IMR-90 (cell line): ENCODE measurements at regions not wholly inside any gene's neighbourhood (a gene's known extent, or its start where the extent isn't known, plus 50 kb on each side); places are given as distances from the start of the nearest gene placed in this dataset.

ENCODE experiments used
- ATAC-seq: fragments of 200-7000 bp; cut with Tn5 transposase; 2 replicates; pipeline ENCODE4 v1.9.1; 2020; ENCODE audit warnings: low read depth, mild to moderate bottlenecking, moderate library complexity
- BruUV-seq: library from RNA; stranded (reverse); fragments of 400-500 nt; replicated peaks from 2 replicates; lab custom pipeline; 2021; lab: Mats Ljungman, UMichigan
- CTCF ChIA-PET: fragments of 300-600 bp; formaldehyde crosslinking; extraction: SDS; loops from one replicate; lab custom pipeline; 2021; ENCODE audit warnings: antibody characterized with exemption; lab: Yijun Ruan, JAX
- POLR2A ChIA-PET: fragments of 300-600 bp; sonication (Branson Sonifier 250); formaldehyde crosslinking; loops from one replicate; lab custom pipeline; 2022; ENCODE audit warnings: antibody characterized with exemption; ENCODE audit not compliant: unreplicated experiment; lab: Charles Lee
- DNase-seq: peaks from one replicate; pipeline ENCODE4 v3.0.0; 2013
- H2AFZ ChIP-seq: replicated peaks from 2 replicates; pipeline ENCODE3; 2013; ENCODE audit warnings: low read length, mild to moderate bottlenecking; ENCODE audit not compliant: poor library complexity
- H2AK5ac ChIP-seq: 2 replicates; pipeline ENCODE4 v1.6.1; 2013; ENCODE audit warnings: low read depth, low read length, inconsistent platforms
- H2AK9ac ChIP-seq: replicated peaks from 2 replicates; pipeline ENCODE3; 2013; ENCODE audit warnings: mild to moderate bottlenecking, low read depth, low read length, moderate library complexity; ENCODE audit not compliant: poor library complexity
- H2BK120ac ChIP-seq: 2 replicates; pipeline ENCODE4 v1.6.1; 2013; ENCODE audit warnings: low read depth, low read length, inconsistent platforms
- H2BK15ac ChIP-seq: 3 replicates; pipeline ENCODE4 v1.6.1; 2013; ENCODE audit warnings: low read depth, low read length, inconsistent platforms
- H2BK20ac ChIP-seq: 2 replicates; pipeline ENCODE4 v1.6.1; 2013; ENCODE audit warnings: low read depth, mild to moderate bottlenecking, inconsistent platforms, low read length, moderate library complexity
- H2BK5ac ChIP-seq: 2 replicates; pipeline ENCODE4 v1.6.1; 2013; ENCODE audit warnings: mild to moderate bottlenecking, low read depth, low read length, inconsistent platforms; ENCODE audit not compliant: poor library complexity, severe bottlenecking
- H3K14ac ChIP-seq: replicated peaks from 2 replicates; pipeline ENCODE4 v1.6.1; 2013; ENCODE audit warnings: low read depth, low read length, inconsistent platforms
- H3K18ac ChIP-seq: 2 replicates; pipeline ENCODE4 v1.6.1; 2013; ENCODE audit warnings: low read depth, low read length, control low read depth
- H3K23ac ChIP-seq: 2 replicates; pipeline ENCODE4 v1.6.1; 2013; ENCODE audit warnings: low read depth, low read length, inconsistent platforms
- H3K27ac ChIP-seq: 2 replicates; pipeline ENCODE4 v1.5.1; 2013; ENCODE audit warnings: mild to moderate bottlenecking, control low read depth, low read length; ENCODE audit not compliant: insufficient read depth
- H3K27me3 ChIP-seq: 2 replicates; pipeline ENCODE4 v1.6.1; 2013; ENCODE audit warnings: low read length; ENCODE audit not compliant: control insufficient read depth, insufficient read depth
- H3K36me3 ChIP-seq: 2 replicates; pipeline ENCODE4 v1.6.1; 2013; ENCODE audit warnings: low read length, mixed read lengths; ENCODE audit not compliant: control insufficient read depth, insufficient read depth
- H3K4ac ChIP-seq: 2 replicates; pipeline ENCODE4 v1.6.1; 2013; ENCODE audit warnings: low read depth, low read length, inconsistent platforms
- H3K4me1 ChIP-seq: 2 replicates; pipeline ENCODE4 v1.6.1; 2013; ENCODE audit warnings: low read length, mixed read lengths; ENCODE audit not compliant: control insufficient read depth, insufficient read depth
- H3K4me2 ChIP-seq: 2 replicates; pipeline ENCODE4 v1.6.1; 2013; ENCODE audit warnings: low read depth, mild to moderate bottlenecking, control low read depth, low read length, moderate library complexity
- H3K4me3 ChIP-seq: 2 replicates; pipeline ENCODE4 v1.5.1; 2013; ENCODE audit warnings: low read depth, mild to moderate bottlenecking, control low read depth, low read length, moderate library complexity; ENCODE audit not compliant: insufficient read depth
- H3K56ac ChIP-seq: 2 replicates; pipeline ENCODE4 v1.6.1; 2013; ENCODE audit warnings: low read length, inconsistent platforms; ENCODE audit not compliant: insufficient read depth; ENCODE audit errors: extremely low read depth
- H3K79me1 ChIP-seq, 2 experiments: 2 replicates each; pipeline ENCODE4 v1.6.1; 2013; ENCODE audit warnings: low read length in 2 of 2, inconsistent platforms in 1 of 2, low read depth in 1 of 2
- H3K9ac ChIP-seq: 2 replicates; pipeline ENCODE4 v1.6.1; 2013; ENCODE audit warnings: low read depth, low read length, control low read depth
- H3K9me1 ChIP-seq: 2 replicates; pipeline ENCODE4 v1.6.1; 2013; ENCODE audit warnings: low read length, inconsistent platforms; ENCODE audit not compliant: insufficient read depth
- H3K9me3 ChIP-seq: 2 replicates; pipeline ENCODE4 v1.6.1; 2013; ENCODE audit warnings: low read length; ENCODE audit not compliant: control insufficient read depth, insufficient read depth
- H4K20me1 ChIP-seq: 2 replicates; pipeline ENCODE4 v1.6.1; 2013; ENCODE audit warnings: low read length, inconsistent platforms; ENCODE audit not compliant: insufficient read depth
- H4K5ac ChIP-seq: 2 replicates; pipeline ENCODE4 v1.6.1; 2013; ENCODE audit warnings: mild to moderate bottlenecking, low read depth, low read length, control low read depth
- H4K8ac ChIP-seq, 2 experiments: 2 replicates each; pipeline ENCODE4 v1.6.1; 2013; ENCODE audit warnings: low read depth in 2 of 2, low read length in 2 of 2, control low read depth in 1 of 2, inconsistent platforms in 1 of 2
- H4K91ac ChIP-seq: 2 replicates; pipeline ENCODE4 v1.6.1; 2013; ENCODE audit warnings: low read depth, low read length, inconsistent platforms; ENCODE audit not compliant: insufficient read depth
- BHLHE40 ChIP-seq: fragments of 150-350 bp; IDR thresholded peaks from 2 replicates; pipeline ENCODE4 v1.6.1; 2016; ENCODE audit warnings: mild to moderate bottlenecking, low read depth, low read length
- CHD1 ChIP-seq: IDR thresholded peaks from 2 replicates; pipeline ENCODE4 v1.6.1; 2012; ENCODE audit warnings: low read depth, low read length, improper control_type of control experiment
- FOS ChIP-seq: fragments of 150-350 bp; IDR thresholded peaks from 2 replicates; pipeline ENCODE4 v1.6.1; 2016; ENCODE audit warnings: low read depth, low read length
- MAFK ChIP-seq: IDR thresholded peaks from 2 replicates; pipeline ENCODE4 v1.6.1; 2012; ENCODE audit warnings: low read depth, low read length, improper control_type of control experiment
- MXI1 ChIP-seq: IDR thresholded peaks from 2 replicates; pipeline ENCODE4 v1.6.1; 2012; ENCODE audit warnings: low read depth, mild to moderate bottlenecking, low read length, moderate library complexity, borderline replicate concordance
- NFE2L2 ChIP-seq: fragments of 150-350 bp; IDR thresholded peaks from 2 replicates; pipeline ENCODE4 v1.6.1; 2016; ENCODE audit warnings: low read depth, mild to moderate bottlenecking, low read length
- POLR2A ChIP-seq: IDR thresholded peaks from 2 replicates; pipeline ENCODE4 v1.6.1; 2012; ENCODE audit warnings: mild to moderate bottlenecking, low read depth, low read length
- RAD21 ChIP-seq: IDR thresholded peaks from 2 replicates; pipeline ENCODE4 v1.6.1; 2012; ENCODE audit warnings: low read length, improper control_type of control experiment
- RCOR1 ChIP-seq: IDR thresholded peaks from 2 replicates; pipeline ENCODE4 v1.6.1; 2012; ENCODE audit warnings: mild to moderate bottlenecking, low read length, improper control_type of control experiment; ENCODE audit not compliant: insufficient replicate concordance
- RFX5 ChIP-seq: IDR thresholded peaks from 2 replicates; pipeline ENCODE4 v1.8.0; 2012; ENCODE audit warnings: low read depth, mild to moderate bottlenecking, low read length, moderate library complexity
- SMC3 ChIP-seq: fragments of 150-350 bp; IDR thresholded peaks from 2 replicates; pipeline ENCODE4 v1.6.1; 2016; ENCODE audit warnings: low read depth, mild to moderate bottlenecking, antibody characterized with exemption, low read length, moderate library complexity
- USF2 ChIP-seq: fragments of 150-350 bp; IDR thresholded peaks from 2 replicates; pipeline ENCODE4 v1.6.1; 2017; ENCODE audit warnings: mild to moderate bottlenecking, antibody characterized with exemption, low read length, low read depth
- WGBS, 2 experiments: methylation state at CpG; one replicate each; pipeline versions ENCODE4 v1.1.5 to v1.1.7; 2013; ENCODE audit warnings: missing lambda C conversion rate in 2 of 2; ENCODE audit not compliant: insufficient read length in 1 of 2; ENCODE audit errors: extremely low coverage in 2 of 2; 5-methylcytosine and 5-hydroxymethylcytosine counted together
- dilution Hi-C: fragments of 300-500 bp; cut with HindIII; formaldehyde crosslinking; loops from one replicate; pipeline ENCODE4 v1.14.3; 2018; ENCODE audit warnings: low sequenced_read_pairs; ENCODE audit not compliant: unreplicated experiment
- in situ Hi-C: fragments of 300-500 bp; cut with MboI; formaldehyde crosslinking; loops from 3 replicates; pipeline ENCODE4 v1.14.3; 2019; ENCODE audit warnings: low sequenced_read_pairs, inconsistent platforms, mixed read lengths
- intact Hi-C: fragments of 100-400 bp; cut with micrococcal nuclease; formaldehyde crosslinking; loops from 2 replicates; pipeline ENCODE4 v1.10.0; 2022
- TF ChIP-seq, protein P1 (sequence below): fragments of 150-350 bp; IDR thresholded peaks from 2 replicates; pipeline ENCODE4 v1.6.1; 2016; ENCODE audit warnings: low read depth, mild to moderate bottlenecking, low read length, moderate library complexity, borderline replicate concordance
- TF ChIP-seq, protein P2 (sequence below): conservative IDR thresholded peaks from 2 replicates; pipeline ENCODE4 v1.5.1; 2012; ENCODE audit warnings: mild to moderate bottlenecking, low read depth, low read length, improper control_type of control experiment

- Histone ChIP-seq H2BK5ac (no peak overlapping the region), H3K9me1 (no peaks in the 10 kb centered on the region), H3K18ac (no peak overlapping the region), H3K4ac (no peak overlapping the region), H3K9ac (no peak overlapping the region), H4K20me1 (no peaks in the 10 kb centered on the region), H3K9me3 (no peaks in the 10 kb centered on the region), H3K79me1 (no peaks in the 10 kb centered on the region), H3K56ac (no peak overlapping the region), H3K4me2 (no peak overlapping the region), H3K14ac (no peak overlapping the region), H3K4me3 (no peak overlapping the region), H4K8ac (no peak overlapping the region), H4K91ac (no peak overlapping the region), H2BK20ac (no peak overlapping the region), H2BK15ac (no peak overlapping the region), H2AFZ (no peak overlapping the region), H3K23ac (no peak overlapping the region), H3K27ac (no peak overlapping the region), H2AK9ac (no peak overlapping the region), H2AK5ac (no peak overlapping the region), H3K4me1 (no peaks in the 10 kb centered on the region), H4K5ac (no peak overlapping the region), H3K36me3 (no peaks in the 10 kb centered on the region), H2BK120ac (no peak overlapping the region), H3K27me3 (peaks cover 3% of the 10 kb centered on the region; the same call in 1 of the 2 replicates)
- no CpG with 5 or more reads among the region's 7 CpGs for WGBS, 2 experiments
- DNase-seq = no peak
- dilution Hi-C loops = no loop called here
- TF ChIP-seq FOS (no peak), SMC3 (no peak), RCOR1 (no peak), POLR2A (no peak), RAD21 (no peak), MXI1 (no peak), MAFK (no peak), CHD1 (no peak), RFX5 (no peak), NFE2L2 (no peak), BHLHE40 (no peak), USF2 (no peak)
- TF ChIP-seq, protein P1, sequence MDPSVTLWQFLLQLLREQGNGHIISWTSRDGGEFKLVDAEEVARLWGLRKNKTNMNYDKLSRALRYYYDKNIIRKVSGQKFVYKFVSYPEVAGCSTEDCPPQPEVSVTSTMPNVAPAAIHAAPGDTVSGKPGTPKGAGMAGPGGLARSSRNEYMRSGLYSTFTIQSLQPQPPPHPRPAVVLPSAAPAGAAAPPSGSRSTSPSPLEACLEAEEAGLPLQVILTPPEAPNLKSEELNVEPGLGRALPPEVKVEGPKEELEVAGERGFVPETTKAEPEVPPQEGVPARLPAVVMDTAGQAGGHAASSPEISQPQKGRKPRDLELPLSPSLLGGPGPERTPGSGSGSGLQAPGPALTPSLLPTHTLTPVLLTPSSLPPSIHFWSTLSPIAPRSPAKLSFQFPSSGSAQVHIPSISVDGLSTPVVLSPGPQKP = no peak
- TF ChIP-seq, protein P2, sequence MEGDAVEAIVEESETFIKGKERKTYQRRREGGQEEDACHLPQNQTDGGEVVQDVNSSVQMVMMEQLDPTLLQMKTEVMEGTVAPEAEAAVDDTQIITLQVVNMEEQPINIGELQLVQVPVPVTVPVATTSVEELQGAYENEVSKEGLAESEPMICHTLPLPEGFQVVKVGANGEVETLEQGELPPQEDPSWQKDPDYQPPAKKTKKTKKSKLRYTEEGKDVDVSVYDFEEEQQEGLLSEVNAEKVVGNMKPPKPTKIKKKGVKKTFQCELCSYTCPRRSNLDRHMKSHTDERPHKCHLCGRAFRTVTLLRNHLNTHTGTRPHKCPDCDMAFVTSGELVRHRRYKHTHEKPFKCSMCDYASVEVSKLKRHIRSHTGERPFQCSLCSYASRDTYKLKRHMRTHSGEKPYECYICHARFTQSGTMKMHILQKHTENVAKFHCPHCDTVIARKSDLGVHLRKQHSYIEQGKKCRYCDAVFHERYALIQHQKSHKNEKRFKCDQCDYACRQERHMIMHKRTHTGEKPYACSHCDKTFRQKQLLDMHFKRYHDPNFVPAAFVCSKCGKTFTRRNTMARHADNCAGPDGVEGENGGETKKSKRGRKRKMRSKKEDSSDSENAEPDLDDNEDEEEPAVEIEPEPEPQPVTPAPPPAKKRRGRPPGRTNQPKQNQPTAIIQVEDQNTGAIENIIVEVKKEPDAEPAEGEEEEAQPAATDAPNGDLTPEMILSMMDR = no peak
- no TSS peak for BruUV-seq
- intact Hi-C loops = no loop called here
- ChIA-PET CTCF (no interaction called here), POLR2A (no interaction called here)
- no peak for ATAC-seq
- in situ Hi-C loops = no loop called here
Observed at GRCh38 chr5:124230456-124230855, 516.0 kb downstream of the ZNF608 start.
